Kidney (tissue), 13 donors: ENCODE measurements at regions not wholly inside any gene's neighbourhood (a gene's known extent, or its start where the extent isn't known, plus 50 kb on each side); places are given as distances from the start of the nearest gene placed in this dataset.

Experiments
- DNase-seq, 5 donors: peaks; one replicate each; pipeline ENCODE4 v3.0.0-alpha.2; 2013 to 2020
- FAIRE-seq: peaks from 2 replicates; lab custom pipeline; 2012; peaks lifted over from hg19 to GRCh38; lab: Jason Lieb, UNC
- H3K27ac ChIP-seq, 2 donors: one replicate each; pipeline ENCODE4 v1.7.0; 2013; ENCODE audit warnings: low read depth in 2 of 2, low read length in 2 of 2, inconsistent platforms in 1 of 2
- H3K27me3 ChIP-seq: one replicate; pipeline ENCODE4 v1.7.1; 2013; ENCODE audit warnings: low read length, inconsistent platforms; ENCODE audit not compliant: control insufficient read depth, insufficient read depth
- H3K36me3 ChIP-seq, 3 donors: one replicate each; pipeline versions ENCODE4 v1.7.0 to v1.7.1; 2013; ENCODE audit warnings: low read length in 3 of 3, control low read depth in 1 of 3, inconsistent platforms in 1 of 3; ENCODE audit not compliant: insufficient read depth in 3 of 3, control insufficient read depth in 2 of 3
- H3K4me1 ChIP-seq, 3 donors: one replicate each; pipeline versions ENCODE4 v1.7.0 to v1.7.1; 2013; ENCODE audit warnings: low read length in 3 of 3, inconsistent platforms in 1 of 3, low read depth in 1 of 3; ENCODE audit not compliant: control insufficient read depth in 2 of 3, insufficient read depth in 2 of 3
- H3K4me3 ChIP-seq, 3 donors: one replicate each; pipeline versions ENCODE4 v1.7.0 to v1.8.1; 2013; ENCODE audit warnings: low read length in 3 of 3, control low read depth in 1 of 3, inconsistent platforms in 1 of 3
- H3K9ac ChIP-seq, 3 donors: one replicate each; pipeline versions ENCODE4 v1.7.0 to v1.7.1; 2013; ENCODE audit warnings: low read length in 3 of 3, control low read depth in 1 of 3, inconsistent platforms in 1 of 3
- H3K9me3 ChIP-seq, 3 donors: one replicate each; pipeline versions ENCODE4 v1.7.0 to v1.7.1; 2013; ENCODE audit warnings: low read length in 3 of 3, control low read depth in 1 of 3, inconsistent platforms in 1 of 3; ENCODE audit not compliant: control insufficient read depth in 2 of 3, insufficient read depth in 1 of 3
- CTCF ChIP-seq: IDR thresholded peaks from 3 replicates; pipeline ENCODE4 v1.5.1; 2012; ENCODE audit warnings: mild to moderate bottlenecking, moderate library complexity, borderline replicate concordance; ENCODE audit not compliant: insufficient read depth; ENCODE audit errors: extremely low read depth
- intact Hi-C: fragments of 100-400 bp; cut with DNase I; formaldehyde crosslinking; loops from one replicate; pipeline ENCODE4 v1.11.1; 2022
- donor health status: control.
- donor health status: control.
- donor health status: control.
- donor health status: control.
- donor health status: control.
- donor health status: DM: yes; HTN: yes; CAD: no.
- donor health status: Normal renal cell carcinoma (clear cell type).

GRCh38 chr16:86303787-86304678 lies 206.3 kb upstream of the FOXF1 start:
- Histone ChIP-seq H3K9me3 (no peaks in the 10 kb centered on the region), H3K36me3 (no peaks in the 10 kb centered on the region), H3K27me3 (peaks cover 24% of the 10 kb centered on the region), H3K4me1 (peaks cover 0 to 4% (median 0%) of the 10 kb centered on the region in 3 donors), H3K27ac (peak overlapping the region in 1 of 2 donors; percentile 60), H3K4me3 (no peak overlapping the region), H3K9ac (no peak overlapping the region)
- peak in 4 of 5 donors; percentile 58 to 82 (median 74) for DNase-seq
- TF ChIP-seq CTCF = no peak
- intact Hi-C loops = no loop called here
- FAIRE-seq = no peak

- DNase-seq (no peak), FAIRE-seq (no peak)
- intact Hi-C loops = no loop called here
- H3K4me3 ChIP-seq = no peak overlapping the region
- no peaks in the 10 kb centered on the region for H3K9me3 ChIP-seq
- H3K4me1 ChIP-seq = peaks cover 0 to 4% (median 0%) of the 10 kb centered on the region in 3 donors
- no peak overlapping the region for H3K9ac ChIP-seq
- TF ChIP-seq CTCF = no peak
- H3K27ac ChIP-seq = no peak overlapping the region
- H3K36me3 ChIP-seq = no peaks in the 10 kb centered on the region
- peaks cover 18% of the 10 kb centered on the region for H3K27me3 ChIP-seq
These were observed 205.5 kb upstream of the FOXF1 start for GRCh38 chr16:86304868-86305267.

GRCh38 chr16:86305440-86305839 lies 204.9 kb upstream of the FOXF1 start:
- Histone ChIP-seq H3K4me1 (peaks cover 0 to 2% (median 0%) of the 10 kb centered on the region in 3 donors), H3K36me3 (no peaks in the 10 kb centered on the region), H3K27me3 (peaks cover 13% of the 10 kb centered on the region), H3K27ac (no peak overlapping the region), H3K4me3 (no peak overlapping the region), H3K9me3 (no peaks in the 10 kb centered on the region), H3K9ac (no peak overlapping the region)
- intact Hi-C loops = no loop called here
- no peak for TF ChIP-seq CTCF
- DNase-seq = no peak
- FAIRE-seq = no peak
